ENCODE measurements at regions not wholly inside any gene's neighbourhood (a gene's known extent, or its start where the extent isn't known, plus 50 kb on each side); places are given as distances from the start of the nearest gene placed in this dataset.

- no peak for TF ChIP-seq CTCF (IDR thresholded peaks at IDR 0.05)
- TF ChIP-seq EZH2 (IDR thresholded peaks at IDR 0.05; ENCODE audit: borderline replicate concordance, insufficient read depth, low read depth, low read length, poor library complexity, severe bottlenecking), result no peak
Observed at GRCh38 chr6:62914530-62914929, 296.7 kb upstream of the FKBP1C start.

Measured in B cell (primary cell).